ENCODE measurements at regions not wholly inside any gene's neighbourhood (a gene's known extent, or its start where the extent isn't known, plus 50 kb on each side); places are given as distances from the start of the nearest gene placed in this dataset.

DNA sequence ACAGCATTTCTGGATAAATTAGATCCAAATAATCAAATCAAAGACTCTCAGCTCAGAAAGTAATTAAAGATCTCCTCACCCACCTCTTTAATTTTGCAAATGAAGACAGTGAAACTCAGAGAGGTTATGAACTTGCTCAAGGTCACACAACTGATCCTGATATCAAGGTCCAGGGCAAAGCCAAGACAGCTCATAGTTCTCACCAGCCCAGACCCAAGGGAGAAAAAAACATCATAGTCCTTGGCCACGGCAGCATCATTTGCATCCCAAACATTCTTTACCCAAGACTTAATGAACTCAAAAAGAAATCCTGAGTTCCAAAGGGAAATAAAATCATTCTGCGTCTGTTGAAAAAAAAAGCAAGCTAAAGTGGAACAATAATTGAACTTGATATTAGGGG, 112.1 kb downstream of the DAD1 start:
- no peak for DNase-seq

DNA sequence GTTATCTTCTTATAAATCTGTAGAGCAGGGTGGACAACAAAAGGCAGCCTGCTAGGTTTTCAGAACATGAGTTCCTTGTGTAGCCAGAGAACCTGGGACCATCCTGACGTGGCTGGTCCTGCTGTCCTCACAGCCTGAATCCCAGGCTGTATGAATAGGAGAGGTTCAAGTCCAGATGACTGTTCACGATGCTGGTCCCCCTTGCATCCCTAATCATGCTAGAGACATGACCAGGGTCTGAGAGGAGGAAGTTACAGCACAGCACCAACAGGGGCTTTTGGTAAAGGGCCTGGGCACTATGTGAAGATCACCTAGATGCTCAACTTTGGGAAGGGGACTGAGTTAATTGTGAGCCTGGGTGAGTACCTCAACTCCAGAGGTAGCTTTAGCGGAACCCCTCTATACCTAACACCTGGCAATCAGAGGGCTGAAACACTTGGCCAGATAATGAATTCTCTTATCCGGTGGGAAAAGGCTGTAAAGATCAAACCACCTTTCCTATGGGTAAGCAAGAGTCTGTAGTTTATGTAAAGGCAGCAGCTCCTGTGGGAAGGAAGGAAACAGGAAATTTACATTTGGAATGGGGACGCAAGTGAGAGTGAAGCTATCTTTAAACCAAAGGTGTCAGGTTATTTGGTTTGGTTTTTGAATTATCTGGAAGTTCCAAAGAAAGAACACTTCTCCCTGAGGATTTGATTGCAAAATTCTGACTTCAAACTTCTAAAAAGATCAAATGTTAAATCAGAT, 112.8 kb downstream of the DAD1 start:
- no peak for DNase-seq

DNA sequence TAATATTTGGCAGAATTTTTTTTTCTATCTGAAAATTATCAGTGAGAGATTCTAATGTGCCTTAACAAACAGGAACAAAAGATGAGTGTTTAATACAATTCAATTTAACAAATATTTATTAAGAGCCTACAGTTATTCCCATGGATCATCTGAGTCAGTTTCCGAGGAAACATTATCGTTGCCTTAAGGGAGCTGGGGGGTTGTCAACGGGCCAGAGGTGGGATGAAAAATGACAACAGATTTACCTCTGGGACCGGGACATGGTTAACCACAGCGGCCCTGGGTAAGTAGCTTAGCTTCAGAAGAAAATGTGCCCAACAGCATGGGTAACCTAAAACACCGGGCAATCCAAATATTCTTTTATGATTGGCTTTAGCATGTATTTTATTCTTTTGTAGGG, 113.6 kb downstream of the DAD1 start:
- DNase-seq = no peak

DNA sequence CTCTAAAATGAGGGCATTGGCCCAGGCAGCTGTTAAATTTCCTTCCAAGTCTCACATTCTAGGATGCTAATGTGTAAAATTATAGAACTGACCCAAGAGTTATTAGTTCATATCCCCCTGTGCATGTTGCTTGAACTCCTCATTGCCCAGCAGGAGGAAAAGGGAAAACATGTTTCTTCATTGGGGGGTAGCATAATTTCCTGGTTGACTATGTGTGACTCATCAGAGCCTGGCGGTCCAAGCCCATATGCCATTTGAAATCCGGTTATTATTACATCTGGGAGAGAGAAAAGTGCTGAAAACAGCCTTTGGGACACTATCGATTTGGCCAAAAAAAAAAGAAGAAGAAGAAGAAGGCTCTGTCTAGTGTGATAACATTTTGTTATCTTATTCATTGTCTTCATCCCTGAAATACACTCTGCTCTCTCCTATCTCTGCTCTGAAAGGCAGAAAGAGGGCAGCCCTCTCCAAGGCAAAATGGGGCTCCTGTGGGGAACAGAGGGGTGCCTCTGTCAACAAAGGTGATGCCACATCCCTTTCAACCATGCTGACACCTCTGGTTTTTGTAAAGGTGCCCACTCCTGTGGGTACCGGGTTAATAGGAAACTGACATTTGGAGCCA, 114.2 kb downstream of the DAD1 start:
- DNase-seq = no peak

DNA sequence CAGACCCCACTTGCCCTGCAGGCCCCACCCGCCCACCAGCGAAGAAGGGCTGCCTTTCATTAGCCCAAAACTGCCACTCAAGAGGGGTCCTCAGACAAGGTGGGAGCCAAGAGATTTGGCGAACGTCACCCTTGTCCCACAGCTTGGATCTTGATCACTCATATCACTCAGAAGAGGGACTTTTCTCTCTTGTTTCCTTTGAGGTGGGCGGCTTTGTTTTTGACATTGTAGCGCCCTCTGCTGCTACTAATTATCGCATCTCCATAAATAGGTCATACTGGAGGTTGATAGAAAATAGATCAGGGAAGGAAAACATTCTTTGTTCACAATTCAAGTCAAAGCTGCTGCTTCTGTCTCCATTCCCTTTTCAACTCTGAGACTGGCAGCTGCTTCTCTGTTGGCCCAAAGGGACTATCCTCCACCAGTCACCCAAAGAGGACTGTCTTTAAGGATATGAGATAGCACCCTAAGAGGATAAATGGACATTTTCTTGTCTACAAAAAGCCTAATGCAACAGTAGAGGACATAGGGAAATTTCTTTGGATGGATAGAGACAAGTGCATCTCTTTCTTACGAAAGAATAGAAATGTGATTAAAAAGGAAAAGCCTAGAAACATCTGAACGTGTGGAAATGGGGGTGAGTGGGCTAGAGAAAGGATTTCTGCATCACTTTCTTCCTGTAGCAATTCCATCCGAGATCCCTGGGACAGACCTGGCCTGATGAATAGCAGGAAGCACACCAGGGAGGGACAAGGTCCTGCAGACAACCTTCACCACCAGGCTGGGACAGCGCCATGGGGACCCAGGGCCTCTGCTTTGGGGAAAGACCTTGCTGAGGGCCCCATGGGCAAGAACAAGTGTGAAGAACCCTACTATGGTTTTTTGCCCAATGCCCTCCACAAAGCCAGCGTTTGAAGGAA, 115.8 kb downstream of the DAD1 start:
- peak; percentile 9 for DNase-seq

DNA sequence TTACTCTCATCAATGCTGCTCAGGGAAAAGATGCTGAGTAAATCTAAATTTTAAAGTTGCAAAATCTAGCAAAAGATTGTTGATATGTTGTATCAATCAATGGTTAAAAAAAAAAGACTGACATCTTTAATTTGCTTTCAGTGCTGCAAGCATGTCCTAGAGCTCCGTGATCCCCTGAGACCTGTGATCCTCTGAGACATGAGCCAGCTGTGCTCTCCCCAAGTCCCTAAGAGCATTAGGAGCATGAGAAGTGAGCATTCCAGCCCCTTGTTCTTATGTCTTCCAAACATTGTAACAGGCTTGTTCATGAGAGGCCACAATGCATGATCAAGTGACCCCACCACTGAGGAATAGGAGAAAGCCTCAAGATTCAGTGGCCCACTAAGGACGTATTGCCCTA, 116.6 kb downstream of the DAD1 start:
- no peak for DNase-seq

DNA sequence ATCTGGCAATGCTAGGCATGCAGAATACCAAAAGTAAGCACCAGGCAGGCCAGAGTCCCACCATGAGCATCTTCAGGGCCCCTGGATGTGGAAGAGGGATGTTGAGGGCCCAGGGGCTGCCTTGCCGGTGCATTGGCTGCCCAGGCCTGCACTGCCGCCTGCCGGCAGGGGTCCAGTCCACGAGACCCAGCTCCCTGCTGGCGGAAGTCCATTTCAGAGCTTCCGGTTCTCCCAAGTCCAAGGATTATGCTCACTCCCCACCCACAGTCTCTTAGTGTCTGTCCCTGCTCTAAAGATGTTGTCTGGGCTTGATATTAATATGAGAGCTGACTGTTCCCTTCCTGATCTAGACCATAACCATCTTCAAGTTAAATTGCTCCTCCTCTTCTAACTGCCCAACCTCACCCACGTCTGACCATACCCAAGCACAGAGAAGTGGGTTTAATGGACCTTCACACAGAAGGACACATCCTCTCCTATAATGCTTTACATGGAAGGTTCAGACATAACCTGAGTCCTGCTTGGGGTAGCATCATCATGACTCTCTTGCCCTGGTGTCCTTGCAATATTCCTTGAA, 117.4 kb downstream of the DAD1 start:
- no peak for DNase-seq

DNA sequence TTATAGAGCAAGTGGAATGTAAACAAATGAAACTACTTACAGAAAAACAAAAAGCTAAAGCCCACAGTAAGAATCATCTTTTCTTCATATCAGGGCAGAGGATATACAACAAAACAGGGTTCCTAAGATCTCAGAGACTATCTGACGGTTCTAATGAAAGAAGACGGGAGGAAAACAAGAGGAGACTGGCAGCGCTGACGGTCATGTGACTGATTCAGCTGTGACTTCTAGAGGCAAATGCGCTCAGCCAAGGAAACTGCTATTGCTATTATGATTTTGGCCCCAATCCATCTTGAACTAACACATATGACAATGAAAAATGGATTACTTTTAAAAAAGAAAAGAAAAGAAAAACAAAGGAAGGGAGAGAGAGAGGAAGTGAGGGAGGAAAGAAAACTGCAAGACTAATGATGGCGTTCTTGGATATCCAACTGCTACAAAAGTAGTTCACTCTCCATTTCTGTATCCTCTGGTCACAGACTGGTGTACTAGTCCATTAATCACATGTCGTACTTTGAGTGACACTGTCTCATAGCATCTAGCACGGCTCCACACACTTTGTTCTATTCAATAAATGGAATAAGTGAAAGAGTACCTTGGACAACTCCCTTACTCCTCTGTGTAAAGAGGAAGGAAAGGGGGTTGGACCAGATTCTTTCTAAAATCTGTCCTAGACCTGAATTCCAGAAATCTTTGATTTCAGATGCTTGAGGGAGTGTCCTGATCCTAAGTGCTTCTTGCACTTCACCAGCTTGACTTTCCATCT, 119.3 kb downstream of the DAD1 start:
- DNase-seq = no peak

DNA sequence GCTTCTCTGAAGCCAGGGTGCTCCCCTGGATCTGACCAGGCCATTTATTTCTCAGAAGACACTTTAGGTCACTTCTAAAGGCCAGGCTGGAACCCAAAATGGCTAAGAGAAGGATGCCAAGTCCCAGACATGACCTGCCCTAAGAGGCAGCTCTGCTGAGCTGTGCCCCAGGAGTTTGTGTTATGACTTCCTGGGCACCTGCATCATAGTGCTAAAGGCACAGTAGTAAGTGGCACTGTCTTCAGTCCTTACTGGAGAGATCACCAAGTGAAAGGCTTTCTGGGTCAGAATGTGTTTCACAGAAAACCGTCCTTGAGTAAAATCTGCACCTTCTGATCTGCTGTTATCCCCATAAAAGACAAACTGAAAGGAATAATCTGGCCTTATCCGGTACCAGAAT, 120.2 kb downstream of the DAD1 start:
- DNase-seq = no peak

DNA sequence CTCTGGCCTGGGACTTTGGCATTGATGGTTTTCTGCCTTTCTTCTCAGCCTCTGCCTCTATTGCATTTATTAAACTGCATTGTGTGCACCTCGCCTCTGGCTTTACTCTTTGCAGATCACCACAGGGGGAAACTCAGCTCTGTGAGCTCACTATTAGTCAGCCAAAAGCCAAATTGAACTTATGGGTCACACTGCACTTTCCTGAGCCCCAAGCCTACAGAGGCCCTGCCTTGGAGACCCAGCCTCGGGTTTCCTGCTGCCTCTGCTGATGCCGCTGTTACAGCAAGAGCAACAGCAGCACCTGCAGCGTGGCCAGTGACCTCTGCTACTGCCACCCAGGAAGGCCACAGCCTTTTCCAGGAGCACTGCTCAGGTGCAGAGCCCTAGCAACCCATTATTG, 122.5 kb downstream of the DAD1 start:
- DNase-seq = no peak

DNA sequence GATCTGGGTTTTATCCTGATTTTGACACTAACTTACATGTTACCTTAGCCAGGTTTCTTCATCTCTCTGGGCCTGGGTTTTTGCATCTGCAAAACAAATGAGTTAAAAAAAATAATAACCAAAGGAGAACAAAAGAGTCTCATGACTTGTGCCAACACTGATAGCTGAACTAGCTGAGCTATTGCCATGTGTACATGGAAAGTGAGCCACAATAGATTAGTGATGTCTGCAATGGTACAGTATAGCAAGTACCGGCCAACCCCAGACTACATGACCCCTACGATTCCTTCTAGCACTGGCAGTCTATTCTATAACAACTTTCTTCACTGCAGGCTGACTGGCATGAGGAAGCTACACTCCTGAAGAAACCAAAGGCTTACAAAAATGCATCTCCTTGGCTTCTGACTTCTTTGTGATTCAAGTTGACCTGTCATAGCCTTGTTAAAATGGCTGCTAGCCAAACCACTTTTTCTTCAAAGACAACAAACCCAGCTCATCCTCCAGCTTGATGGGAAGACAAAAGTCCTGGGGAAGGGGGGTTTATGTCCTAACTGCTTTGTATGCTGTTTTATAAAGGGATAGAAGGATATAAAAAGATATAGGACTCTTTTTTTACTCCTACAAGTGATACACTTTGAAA, 123.7 kb downstream of the DAD1 start:
- DNase-seq = no peak

DNA sequence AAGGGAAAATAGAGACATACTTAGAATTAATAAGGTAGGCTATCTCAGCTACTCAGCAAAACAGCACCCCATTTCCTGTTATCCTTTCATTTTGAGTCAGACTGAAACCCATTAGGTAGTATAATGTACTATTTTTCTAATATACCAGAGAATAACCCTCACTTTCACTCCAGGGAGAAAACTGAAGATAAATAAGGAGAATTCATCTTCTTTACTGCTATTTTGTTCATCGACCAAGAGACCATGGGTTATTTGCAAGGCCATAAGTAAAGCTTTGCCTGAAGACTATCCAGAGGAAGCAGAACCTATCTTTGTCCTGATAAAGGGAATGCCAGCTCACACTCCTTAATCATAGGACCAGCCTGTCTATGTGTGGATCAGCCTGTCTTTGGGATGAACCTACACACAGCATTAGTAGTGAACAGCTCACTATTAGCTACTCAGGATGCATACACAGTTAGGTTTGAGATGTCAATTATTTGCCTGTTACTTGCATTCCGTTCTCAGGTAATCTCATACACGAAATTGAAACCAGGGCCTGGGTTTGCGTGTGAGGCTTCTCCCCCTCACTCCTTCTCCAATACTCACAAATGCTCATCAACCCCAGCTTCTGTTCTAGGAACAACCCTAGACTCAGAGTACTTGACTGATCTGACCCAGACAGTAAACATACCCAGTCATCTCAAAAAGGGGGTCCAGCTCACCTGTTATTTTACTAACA, 124.4 kb downstream of the DAD1 start:
- no peak for DNase-seq

DNA sequence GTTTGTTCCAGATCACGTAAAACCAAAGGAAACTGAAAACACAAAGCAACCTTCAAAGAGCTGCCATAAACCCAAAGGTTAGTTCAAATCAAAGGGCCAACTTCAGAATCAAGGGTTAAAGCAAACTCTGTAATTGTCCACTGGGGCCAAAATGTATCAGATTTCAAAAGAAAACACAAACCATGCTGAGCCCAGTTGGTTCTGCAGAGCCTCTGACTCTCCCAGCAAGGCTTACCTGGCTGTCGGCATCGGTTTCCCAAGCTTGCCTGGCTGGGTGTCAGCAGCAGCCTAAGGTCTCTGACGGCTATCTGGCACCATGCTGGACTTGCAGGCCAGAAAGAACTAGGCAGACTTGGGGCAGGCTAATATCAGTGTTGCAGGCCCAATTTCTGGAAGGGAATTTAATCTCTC, 125.3 kb downstream of the DAD1 start:
- no peak for DNase-seq

DNA sequence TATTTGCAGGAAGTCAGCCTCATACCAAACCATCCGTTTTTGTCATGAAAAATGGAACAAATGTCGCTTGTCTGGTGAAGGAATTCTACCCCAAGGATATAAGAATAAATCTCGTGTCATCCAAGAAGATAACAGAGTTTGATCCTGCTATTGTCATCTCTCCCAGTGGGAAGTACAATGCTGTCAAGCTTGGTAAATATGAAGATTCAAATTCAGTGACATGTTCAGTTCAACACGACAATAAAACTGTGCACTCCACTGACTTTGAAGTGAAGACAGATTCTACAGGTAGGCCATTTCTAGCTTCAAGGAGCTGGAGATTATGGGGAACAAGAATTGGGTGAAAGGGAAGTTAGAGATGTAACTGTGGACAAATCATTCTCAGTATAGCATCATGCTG, 126.1 kb downstream of the DAD1 start:
- DNase-seq = no peak

DNA sequence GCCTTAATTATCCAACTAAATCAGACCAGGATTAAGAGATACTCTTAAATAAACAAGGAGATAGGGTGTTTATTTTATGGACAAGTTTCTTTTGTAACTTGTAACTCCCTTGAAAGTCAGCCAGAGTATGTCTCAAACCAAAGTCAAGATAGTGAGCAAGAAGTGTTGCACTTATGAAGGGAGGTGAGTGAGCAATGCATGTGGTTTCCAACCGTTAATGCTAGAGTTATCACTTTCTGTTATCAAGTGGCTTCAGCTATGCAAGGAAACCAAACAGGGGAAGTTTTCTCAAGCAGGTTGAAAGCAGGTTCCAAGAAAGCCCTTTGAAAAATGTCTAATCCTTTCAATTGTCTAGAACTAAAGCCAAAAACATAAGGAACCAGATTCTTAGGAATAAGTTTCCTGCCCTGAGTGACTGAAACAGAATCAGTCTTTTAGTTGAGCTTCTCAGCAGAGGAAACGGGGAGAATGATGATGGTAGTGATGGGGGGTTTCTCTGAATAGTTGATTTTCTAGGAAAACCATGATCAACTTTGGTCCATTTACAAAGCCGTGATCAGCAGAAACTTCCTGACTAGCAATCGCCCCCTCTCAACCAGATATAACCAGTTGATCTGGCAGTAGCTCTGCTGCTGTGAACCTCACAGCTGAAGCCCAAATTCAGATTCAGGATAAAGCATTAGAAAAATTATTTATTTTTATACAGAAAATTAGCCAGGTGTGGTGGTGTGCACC, 128.4 kb downstream of the DAD1 start:
- DNase-seq = no peak

DNA sequence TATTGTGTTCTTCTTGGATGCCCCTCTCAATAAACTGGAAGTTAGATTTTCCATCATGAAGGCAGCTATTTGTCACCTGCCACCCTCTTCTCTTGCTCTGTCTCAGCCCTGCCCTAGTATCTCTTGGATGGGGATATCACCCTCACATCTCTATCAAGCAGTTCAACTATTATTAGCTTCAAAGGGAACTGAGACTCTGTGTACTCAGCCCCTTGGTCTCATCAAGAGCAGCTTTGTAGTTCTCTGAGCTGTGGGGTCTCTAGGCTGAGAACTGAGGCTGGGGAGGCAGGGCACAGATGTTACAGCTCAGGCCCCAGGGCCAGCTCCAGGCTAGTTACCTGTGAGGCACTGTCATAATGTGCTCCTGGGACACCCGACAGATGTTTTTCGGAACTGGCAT, 130.3 kb downstream of the DAD1 start:
- DNase-seq = no peak

DNA sequence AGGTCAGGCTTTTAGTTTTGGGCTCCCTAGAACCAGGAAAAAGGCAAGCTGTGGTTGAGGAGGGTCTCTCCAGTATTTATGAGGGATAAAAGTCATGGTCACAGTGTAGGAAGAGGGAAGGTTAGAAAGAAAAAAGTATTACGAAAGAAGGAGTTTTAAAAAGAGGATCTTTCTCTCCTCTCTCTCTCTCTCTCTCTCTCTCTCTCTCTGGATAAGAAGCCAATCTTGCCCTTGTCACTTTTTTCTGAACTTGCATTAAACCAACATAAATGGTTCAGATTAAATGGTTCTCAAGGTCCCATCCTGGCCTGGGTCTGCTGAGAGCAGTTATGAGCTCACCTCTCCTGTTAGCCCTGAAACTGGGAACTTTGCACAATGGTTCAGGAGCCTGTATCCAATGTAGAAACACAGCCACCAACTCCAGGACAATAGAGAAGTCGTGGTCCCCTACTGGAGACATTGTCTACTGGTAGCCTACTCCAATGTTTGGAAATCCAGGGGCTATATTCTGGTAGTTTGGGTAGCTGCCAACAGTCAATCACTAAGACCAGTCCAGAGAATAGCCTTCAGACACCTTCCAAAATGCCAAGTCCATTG, 131.9 kb downstream of the DAD1 start:
- DNase-seq = no peak

DNA sequence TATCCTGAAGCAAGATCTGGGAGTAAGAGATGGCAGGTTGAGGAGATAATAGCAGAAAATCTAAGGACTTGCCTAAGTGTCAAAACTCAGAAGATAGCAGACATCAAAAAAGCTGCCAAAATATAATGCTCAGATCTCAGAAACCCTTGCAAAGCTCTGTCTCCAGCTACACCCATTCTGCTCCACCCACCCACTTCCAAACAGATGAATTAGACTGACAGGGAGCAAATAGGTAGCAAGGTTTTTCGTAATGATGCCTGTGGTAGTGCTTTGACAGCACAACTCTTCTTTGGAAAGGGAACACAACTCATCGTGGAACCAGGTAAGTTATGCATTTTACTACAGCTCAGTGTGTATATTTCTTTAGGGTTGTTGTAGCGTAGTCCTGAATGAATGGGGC, 132.6 kb downstream of the DAD1 start:
- DNase-seq = no peak

DNA sequence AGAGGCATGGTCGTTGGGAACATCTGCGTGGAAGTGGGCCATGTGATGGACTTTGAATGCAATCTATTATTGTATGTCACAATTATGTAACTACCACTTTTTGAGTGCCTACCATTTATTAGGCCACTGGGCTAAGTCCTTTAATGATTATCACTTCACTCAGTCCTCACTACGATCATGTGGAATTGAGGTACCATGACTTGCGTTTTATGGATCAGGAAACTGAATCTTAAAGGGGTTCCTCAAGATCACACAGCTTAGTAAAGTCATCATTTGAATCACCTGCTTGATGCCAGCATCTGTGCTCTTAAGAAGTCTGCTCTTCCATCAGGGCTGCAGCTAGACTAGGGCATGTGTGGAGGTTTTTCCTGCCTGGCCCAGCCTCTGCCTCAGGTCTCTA, 136.7 kb downstream of the DAD1 start:
- no peak for DNase-seq

DNA sequence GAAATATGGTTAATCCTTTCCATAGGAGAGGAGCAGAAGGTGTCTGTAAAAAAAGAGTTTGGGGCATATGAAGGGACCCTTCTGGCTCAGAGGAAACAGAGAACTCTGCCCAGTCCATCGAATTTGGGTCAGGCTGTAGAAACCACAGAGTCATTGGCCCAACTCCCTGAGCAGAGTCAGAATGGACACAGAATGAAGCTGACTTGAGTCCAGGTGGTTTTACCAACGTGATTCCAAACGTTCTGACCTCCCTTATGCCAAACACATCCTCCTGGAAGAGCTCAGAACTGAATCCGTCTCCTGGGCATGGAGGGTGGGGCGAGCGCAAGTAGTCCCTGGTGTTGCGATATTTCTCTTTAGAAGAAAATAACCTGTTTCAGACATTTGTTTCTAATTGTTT, 138.8 kb downstream of the DAD1 start:
- no peak for DNase-seq

DNA sequence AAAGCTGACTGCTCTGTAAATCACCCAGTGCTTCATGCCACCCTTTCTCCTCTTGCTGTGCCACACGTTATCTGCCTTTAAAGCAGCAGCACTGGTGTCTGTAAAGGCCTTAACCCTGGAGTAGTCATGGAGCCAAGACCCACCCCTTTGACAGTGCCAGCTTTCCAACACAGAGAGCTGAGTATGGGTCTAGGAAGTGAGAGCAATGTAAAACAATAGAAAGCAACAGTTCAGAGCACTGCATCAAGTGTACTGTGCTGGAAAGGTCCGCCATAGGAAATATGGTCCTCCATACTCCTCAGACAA, 139.5 kb downstream of the DAD1 start:
- DNase-seq = no peak
